Left lung (tissue), 4 donors: ENCODE measurements at regions not wholly inside any gene's neighbourhood (a gene's known extent, or its start where the extent isn't known, plus 50 kb on each side); places are given as distances from the start of the nearest gene placed in this dataset.

Experiments
- ATAC-seq: fragments of 200-7000 bp; cut with Tn5 transposase; one replicate; pipeline ENCODE4 v1.9.1; 2020; ENCODE audit warnings: moderate library complexity
- DNase-seq, 4 donors: peaks; one replicate each; pipeline ENCODE4 v3.0.0-alpha.2; 2013 to 2020
- H3K27ac ChIP-seq, 2 donors: fragments of 200-600 bp; sonication (generic) in 1 of 2; one replicate each; pipeline versions ENCODE4 v1.5.0 to v1.8.0; 2020 to 2021
- H3K27me3 ChIP-seq, 2 donors: fragments of 200-600 bp; sonication (generic) in 1 of 2; one replicate each; pipeline versions ENCODE4 v1.5.0 to v1.8.0; 2020 to 2021
- H3K36me3 ChIP-seq, 2 donors: fragments of 200-600 bp; sonication (generic) in 1 of 2; one replicate each; pipeline versions ENCODE4 v1.5.0 to v1.8.0; 2020 to 2021
- H3K4me1 ChIP-seq, 2 donors: fragments of 200-600 bp; one replicate each; pipeline ENCODE4 v1.8.0; 2021
- H3K4me3 ChIP-seq, 2 donors: fragments of 200-600 bp; sonication (generic) in 1 of 2; one replicate each; pipeline versions ENCODE4 v1.5.0 to v1.8.0; 2020 to 2021; ENCODE audit warnings: mild to moderate bottlenecking in 1 of 2
- H3K9me3 ChIP-seq, 2 donors: fragments of 200-600 bp; sonication (generic) in 1 of 2; one replicate each; pipeline versions ENCODE4 v1.5.0 to v1.8.0; 2020 to 2021
- intact Hi-C, 2 donors: fragments of 100-400 bp; cut with DNase I; formaldehyde crosslinking; loops; one replicate each; pipeline versions ENCODE4 v1.11.2 to v1.14.2; 2022
- TF ChIP-seq, protein P1 (sequence below), 2 donors: fragments of 200-600 bp; sonication (generic) in 1 of 2; IDR thresholded peaks; one replicate each; pipeline versions ENCODE4 v1.5.0 to v1.8.0; 2021; ENCODE audit warnings: antibody characterized with exemption in 2 of 2
- donor health status: DM: no; HTN: yes; CAD: no.
- donor health status: DM: no; HTN: no; CAD: no.

DNA sequence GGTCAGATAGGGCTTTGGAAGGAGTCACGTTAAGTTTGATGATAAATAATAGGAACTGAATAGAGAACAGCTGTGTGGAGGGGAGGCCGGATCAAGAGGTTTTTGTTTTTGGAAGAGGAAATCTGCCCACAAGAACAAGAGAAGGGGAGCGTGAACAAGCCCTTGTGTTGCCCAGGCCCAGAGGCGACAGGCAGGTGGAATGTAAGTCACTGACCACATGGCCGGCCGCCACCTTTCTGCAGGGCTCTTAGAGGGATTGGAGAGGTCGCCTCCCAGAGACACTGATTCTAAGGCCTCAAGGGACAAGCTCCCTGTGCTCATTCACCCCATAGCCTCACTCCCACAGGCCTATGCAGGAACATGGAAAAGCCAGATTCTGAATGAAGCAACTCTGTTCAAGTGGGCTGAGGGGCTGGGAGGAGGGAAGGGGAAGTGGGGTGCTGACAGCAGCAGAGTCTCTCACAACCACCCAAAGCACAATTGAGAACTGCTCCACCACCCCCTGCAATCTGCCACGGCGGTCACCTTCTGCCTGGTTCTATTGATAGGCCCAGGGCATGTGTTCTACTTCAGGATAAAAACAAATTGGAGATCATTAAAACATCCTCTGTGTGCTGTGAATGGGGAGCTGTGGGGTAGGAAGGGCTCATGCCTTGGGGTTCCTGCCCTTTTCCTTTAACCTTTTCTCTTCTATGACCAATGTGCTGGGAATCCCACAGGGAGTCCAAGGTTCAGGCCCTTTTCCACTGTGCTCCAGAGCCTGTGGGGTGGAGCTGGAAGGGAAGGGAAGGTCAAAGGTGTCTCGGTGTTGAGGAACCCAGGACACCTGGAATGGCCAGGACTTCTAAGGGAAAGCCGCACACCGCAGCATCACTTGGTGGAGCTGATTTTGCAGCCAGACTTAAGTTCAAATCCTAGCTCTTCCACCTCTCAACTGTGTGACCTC, 63.3 kb upstream of the PARP1 start:
- DNase-seq = no peak
- Histone ChIP-seq H3K4me3 (no peak overlapping the region), H3K4me1 (no peaks in the 10 kb centered on the region), H3K9me3 (no peaks in the 10 kb centered on the region), H3K27me3 (no peaks in the 10 kb centered on the region), H3K27ac (no peak overlapping the region), H3K36me3 (no peaks in the 10 kb centered on the region)
- TF ChIP-seq, protein P1, sequence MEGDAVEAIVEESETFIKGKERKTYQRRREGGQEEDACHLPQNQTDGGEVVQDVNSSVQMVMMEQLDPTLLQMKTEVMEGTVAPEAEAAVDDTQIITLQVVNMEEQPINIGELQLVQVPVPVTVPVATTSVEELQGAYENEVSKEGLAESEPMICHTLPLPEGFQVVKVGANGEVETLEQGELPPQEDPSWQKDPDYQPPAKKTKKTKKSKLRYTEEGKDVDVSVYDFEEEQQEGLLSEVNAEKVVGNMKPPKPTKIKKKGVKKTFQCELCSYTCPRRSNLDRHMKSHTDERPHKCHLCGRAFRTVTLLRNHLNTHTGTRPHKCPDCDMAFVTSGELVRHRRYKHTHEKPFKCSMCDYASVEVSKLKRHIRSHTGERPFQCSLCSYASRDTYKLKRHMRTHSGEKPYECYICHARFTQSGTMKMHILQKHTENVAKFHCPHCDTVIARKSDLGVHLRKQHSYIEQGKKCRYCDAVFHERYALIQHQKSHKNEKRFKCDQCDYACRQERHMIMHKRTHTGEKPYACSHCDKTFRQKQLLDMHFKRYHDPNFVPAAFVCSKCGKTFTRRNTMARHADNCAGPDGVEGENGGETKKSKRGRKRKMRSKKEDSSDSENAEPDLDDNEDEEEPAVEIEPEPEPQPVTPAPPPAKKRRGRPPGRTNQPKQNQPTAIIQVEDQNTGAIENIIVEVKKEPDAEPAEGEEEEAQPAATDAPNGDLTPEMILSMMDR (IDR thresholded peaks at IDR 0.05) = no peak
- ATAC-seq = no peak
- intact Hi-C loops = no loop called here

DNA sequence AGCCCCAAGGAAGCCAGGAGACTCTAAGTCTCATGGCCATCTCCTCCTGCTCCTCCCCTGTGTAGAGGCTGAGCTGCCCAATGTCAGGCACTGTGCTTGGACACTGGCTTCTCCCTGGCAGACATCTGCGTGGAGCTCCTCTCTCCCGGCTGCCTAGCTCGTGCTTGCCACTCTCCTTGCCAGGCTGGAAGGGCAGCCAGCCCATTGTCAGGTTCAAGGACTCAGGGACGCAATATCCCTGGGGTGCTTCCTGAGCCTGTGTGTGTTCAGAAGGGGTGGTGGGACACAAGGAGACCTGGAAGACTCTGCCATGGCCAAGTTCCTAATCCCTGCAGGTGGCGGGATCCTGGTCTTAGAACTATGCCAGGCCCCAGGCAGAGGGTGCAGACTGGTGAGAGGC, 65.4 kb upstream of the PARP1 start:
- TF ChIP-seq, protein P1 (IDR thresholded peaks at IDR 0.05) = no peak
- no peaks in the 10 kb centered on the region for H3K9me3 ChIP-seq
- intact Hi-C loops = no loop called here
- H3K4me1 ChIP-seq = no peaks in the 10 kb centered on the region
- H3K36me3 ChIP-seq = no peaks in the 10 kb centered on the region
- no peak for DNase-seq
- no peak overlapping the region for H3K4me3 ChIP-seq
- no peak for ATAC-seq
- no peak overlapping the region for H3K27ac ChIP-seq
- H3K27me3 ChIP-seq = no peaks in the 10 kb centered on the region

DNA sequence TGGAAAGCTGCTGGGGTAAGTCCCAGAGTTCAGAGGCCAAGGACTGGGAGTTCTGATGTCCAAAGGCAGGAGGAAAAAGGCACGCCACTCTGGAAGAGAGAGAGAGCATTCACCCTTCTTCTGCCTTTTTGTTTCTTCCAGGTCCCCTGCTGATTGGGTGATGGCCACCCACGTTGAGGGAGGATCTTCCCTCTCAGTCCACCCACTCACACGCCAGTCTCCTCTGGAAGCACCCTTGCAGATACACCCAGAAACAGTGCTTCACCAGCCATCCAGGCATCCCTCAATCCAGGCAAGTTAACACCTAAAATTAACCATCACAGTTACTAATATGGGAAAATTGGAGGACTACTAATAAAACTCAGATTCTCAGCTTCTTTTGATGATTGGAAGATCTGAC, 66.1 kb upstream of the PARP1 start:
- intact Hi-C loops = no loop called here
- no peaks in the 10 kb centered on the region for H3K36me3 ChIP-seq
- H3K4me1 ChIP-seq = no peaks in the 10 kb centered on the region
- ATAC-seq (no peak), DNase-seq (no peak)
- no peaks in the 10 kb centered on the region for H3K27me3 ChIP-seq
- H3K9me3 ChIP-seq = no peaks in the 10 kb centered on the region
- H3K27ac ChIP-seq = no peak overlapping the region
- H3K4me3 ChIP-seq = no peak overlapping the region
- TF ChIP-seq, protein P1 (IDR thresholded peaks at IDR 0.05) = no peak

DNA sequence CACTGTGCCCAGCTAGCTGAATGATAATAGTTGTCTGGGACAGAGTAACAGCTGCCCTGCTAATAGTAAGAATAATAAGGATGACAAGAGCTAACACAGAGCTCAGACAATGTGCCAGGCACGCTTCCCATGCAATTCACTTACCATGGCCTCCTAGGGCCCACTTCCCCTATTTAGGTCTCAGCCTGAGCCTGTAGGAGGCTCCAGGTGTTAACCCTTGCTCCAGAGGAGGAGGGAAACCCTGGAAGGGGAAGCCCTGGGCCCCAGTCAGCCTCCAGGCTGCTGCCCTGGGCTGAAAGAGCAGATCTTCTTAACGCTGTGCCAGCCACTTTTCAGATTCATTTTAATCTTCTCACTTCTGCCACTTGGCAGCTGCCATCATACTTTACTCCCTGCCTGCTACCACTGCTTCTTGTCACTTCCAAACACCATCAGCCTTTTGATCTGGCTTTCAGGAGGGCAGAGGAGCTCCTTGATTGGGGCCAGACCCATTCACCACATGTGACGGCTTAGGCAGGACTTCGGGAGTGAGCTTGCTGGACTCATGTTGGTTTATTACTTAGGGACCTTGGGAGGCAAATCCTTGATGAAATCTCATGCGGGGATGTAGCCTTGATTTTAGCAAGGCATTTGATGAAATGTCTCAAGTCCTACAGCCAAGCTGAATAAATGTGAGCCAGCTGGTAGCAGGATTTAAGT, 66.7 kb upstream of the PARP1 start:
- H3K27ac ChIP-seq = no peak overlapping the region
- H3K4me1 ChIP-seq = no peaks in the 10 kb centered on the region
- DNase-seq (no peak), ATAC-seq (no peak)
- H3K27me3 ChIP-seq = no peaks in the 10 kb centered on the region
- intact Hi-C loops = no loop called here
- TF ChIP-seq, protein P1 (IDR thresholded peaks at IDR 0.05) = no peak
- no peaks in the 10 kb centered on the region for H3K36me3 ChIP-seq
- no peaks in the 10 kb centered on the region for H3K9me3 ChIP-seq
- no peak overlapping the region for H3K4me3 ChIP-seq

DNA sequence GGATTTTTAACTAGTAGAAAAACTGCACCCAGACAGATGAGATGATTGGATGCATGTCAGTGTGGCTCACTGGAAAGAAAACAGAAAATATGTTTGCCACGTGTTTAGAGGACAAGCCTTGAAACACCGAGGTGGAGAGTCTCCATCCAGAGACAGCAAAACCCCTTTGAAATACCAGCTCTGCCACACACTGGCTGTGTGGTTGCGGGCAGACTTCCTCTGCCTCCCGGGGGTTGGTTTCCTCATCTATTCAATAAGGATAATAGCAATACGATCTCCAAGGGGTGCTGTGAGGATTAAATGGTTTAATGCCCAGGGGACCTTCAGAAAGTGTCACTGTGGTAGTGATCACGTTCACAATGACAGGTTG, 67.2 kb upstream of the PARP1 start:
- no peak for ATAC-seq
- H3K9me3 ChIP-seq = no peaks in the 10 kb centered on the region
- intact Hi-C loops = no loop called here
- H3K4me1 ChIP-seq = no peaks in the 10 kb centered on the region
- TF ChIP-seq, protein P1 (IDR thresholded peaks at IDR 0.05) = no peak
- no peak overlapping the region for H3K27ac ChIP-seq
- H3K36me3 ChIP-seq = no peaks in the 10 kb centered on the region
- H3K27me3 ChIP-seq = no peaks in the 10 kb centered on the region
- no peak overlapping the region for H3K4me3 ChIP-seq
- DNase-seq = no peak
